NCI-H2029 treated with DMSO at 0.1 percent for 48 hours (cell line): ENCODE measurements at regions not wholly inside any gene's neighbourhood (a gene's known extent, or its start where the extent isn't known, plus 50 kb on each side); places are given as distances from the start of the nearest gene placed in this dataset.
"Not testable (repeated sequence)": the region's sequence is repeated elsewhere in the genome, so short reads cannot be mapped to it uniquely, and the experiment has no call there.

Experiments
- DNase-seq: peaks from one replicate; lab custom pipeline; 2025; lab: John Stamatoyannopoulos, UW

GRCh38 chr11:38718659-38719058 lies 2120.6 kb upstream of the RAG2 start:
- no peak for DNase-seq

- DNase-seq = no peak
These were observed 2120.0 kb upstream of the RAG2 start for GRCh38 chr11:38718049-38718448.

GRCh38 chr11:38711110-38711509 lies 2113.1 kb upstream of the RAG2 start:
- no peak for DNase-seq

GRCh38 chr11:38710262-38710661 lies 2112.2 kb upstream of the RAG2 start:
- no peak for DNase-seq

GRCh38 chr11:38700111-38700510 lies 2102.1 kb upstream of the RAG2 start:
- DNase-seq = no peak

GRCh38 chr11:38693306-38693705 lies 2095.3 kb upstream of the RAG2 start:
- no peak for DNase-seq

GRCh38 chr11:38690211-38690610 lies 2092.2 kb upstream of the RAG2 start:
- not testable (repeated sequence) for DNase-seq

- no peak for DNase-seq
These were observed 2089.0 kb upstream of the RAG2 start for GRCh38 chr11:38687008-38687407.

- DNase-seq = no peak
These were observed 2085.4 kb upstream of the RAG2 start for GRCh38 chr11:38683484-38683883.

GRCh38 chr11:38680746-38681145 lies 2082.7 kb upstream of the RAG2 start:
- no peak for DNase-seq

GRCh38 chr11:38680166-38680565 lies 2082.1 kb upstream of the RAG2 start:
- DNase-seq = no peak

- no peak for DNase-seq
These were observed 2074.4 kb upstream of the RAG2 start for GRCh38 chr11:38672445-38672844.

GRCh38 chr11:38667359-38667758 lies 2069.3 kb upstream of the RAG2 start:
- no peak for DNase-seq

- no peak for DNase-seq
These were observed 2050.6 kb upstream of the RAG2 start for GRCh38 chr11:38648604-38649003.

- DNase-seq = no peak
These were observed 2048.3 kb upstream of the RAG2 start for GRCh38 chr11:38646382-38646781.

GRCh38 chr11:38640854-38641253 lies 2042.8 kb upstream of the RAG2 start:
- no peak for DNase-seq

- DNase-seq = no peak
These were observed 2014.7 kb upstream of the RAG2 start for GRCh38 chr11:38612701-38613100.

GRCh38 chr11:38601371-38601770 lies 2003.3 kb upstream of the RAG2 start:
- DNase-seq = not testable (repeated sequence)

- no peak for DNase-seq
These were observed 2000.4 kb upstream of the RAG2 start for GRCh38 chr11:38598418-38598817.

GRCh38 chr11:38595359-38596016 lies 1997.5 kb upstream of the RAG2 start:
- DNase-seq = not testable (repeated sequence)

- DNase-seq = no peak
These were observed 1996.9 kb upstream of the RAG2 start for GRCh38 chr11:38594895-38595294.

GRCh38 chr11:38593649-38594048 lies 1995.6 kb upstream of the RAG2 start:
- DNase-seq = no peak

- DNase-seq = no peak
These were observed 1984.7 kb upstream of the RAG2 start for GRCh38 chr11:38582756-38583155.

GRCh38 chr11:38582151-38582550 lies 1984.1 kb upstream of the RAG2 start:
- no peak for DNase-seq
